Nephron (organoid): ENCODE measurements at regions not wholly inside any gene's neighbourhood (a gene's known extent, or its start where the extent isn't known, plus 50 kb on each side); places are given as distances from the start of the nearest gene placed in this dataset.

Experiments
- H3K27ac Mint-ChIP-seq, 3 experiments: 2 replicates each; pipeline ENCODE4 v1.8.0; 2020; ENCODE audit warnings: mixed read lengths in 3 of 3, mild to moderate bottlenecking in 2 of 3, moderate library complexity in 1 of 3
- H3K27me3 Mint-ChIP-seq: 2 replicates; pipeline ENCODE4 v1.8.0; 2021; ENCODE audit warnings: low read depth, mild to moderate bottlenecking, moderate library complexity, mixed read lengths
- H3K36me3 Mint-ChIP-seq: 2 replicates; pipeline ENCODE4 v1.8.0; 2020; ENCODE audit warnings: low read depth, mixed read lengths
- H3K4me1 Mint-ChIP-seq: 2 replicates; pipeline ENCODE4 v1.8.0; 2020; ENCODE audit warnings: mixed read lengths
- H3K4me3 Mint-ChIP-seq, 3 experiments: 2 replicates each; pipeline ENCODE4 v1.8.0; 2020; ENCODE audit warnings: mild to moderate bottlenecking in 3 of 3, mixed read lengths in 3 of 3, moderate library complexity in 2 of 3
- H3K9me3 Mint-ChIP-seq: 2 replicates; pipeline ENCODE4 v1.8.0; 2020; ENCODE audit warnings: mixed read lengths
- CTCF ChIP-seq, 3 experiments: fragments of 200-600 bp; sonication (generic); IDR thresholded peaks; one replicate each; pipeline ENCODE4 v1.5.0; 2021; ENCODE audit warnings: antibody characterized with exemption in 3 of 3; ENCODE audit not compliant: unreplicated experiment in 3 of 3

GRCh38 chr6:166692723-166693302 lies 65.8 kb upstream of the RPS6KA2 start:
- H3K4me1 Mint-ChIP-seq = peaks cover 13% of the 10 kb centered on the region
- H3K27ac Mint-ChIP-seq = no peak overlapping the region
- TF ChIP-seq CTCF (IDR thresholded peaks at IDR 0.05; ENCODE audit: unreplicated experiment in 3 of 3) = no peak
- peaks cover 27% of the 10 kb centered on the region for H3K27me3 Mint-ChIP-seq
- no peaks in the 10 kb centered on the region for H3K36me3 Mint-ChIP-seq
- H3K4me3 Mint-ChIP-seq = no peak overlapping the region
- H3K9me3 Mint-ChIP-seq = no peaks in the 10 kb centered on the region

- Mint-ChIP-seq H3K4me3 (no peak overlapping the region), H3K36me3 (no peaks in the 10 kb centered on the region), H3K27ac (peak overlapping the region in 1 of 3 experiments; percentile 33), H3K27me3 (peaks cover 34% of the 10 kb centered on the region), H3K4me1 (peaks cover 13% of the 10 kb centered on the region), H3K9me3 (no peaks in the 10 kb centered on the region)
- no peak for TF ChIP-seq CTCF (IDR thresholded peaks at IDR 0.05; ENCODE audit: unreplicated experiment in 3 of 3)
Measured at GRCh38 chr6:166691746-166692145, 64.7 kb upstream of the RPS6KA2 start.

- peaks cover 13% of the 10 kb centered on the region for H3K4me1 Mint-ChIP-seq
- H3K4me3 Mint-ChIP-seq = no peak overlapping the region
- H3K27ac Mint-ChIP-seq = peak overlapping the region in 1 of 3 experiments; percentile 33
- no peaks in the 10 kb centered on the region for H3K36me3 Mint-ChIP-seq
- peaks cover 38% of the 10 kb centered on the region for H3K27me3 Mint-ChIP-seq
- TF ChIP-seq CTCF (IDR thresholded peaks at IDR 0.05; ENCODE audit: unreplicated experiment in 3 of 3) = no peak
- H3K9me3 Mint-ChIP-seq = no peaks in the 10 kb centered on the region
Measured at GRCh38 chr6:166691199-166691598, 64.1 kb upstream of the RPS6KA2 start.

GRCh38 chr6:166689687-166690086 lies 62.6 kb upstream of the RPS6KA2 start:
- no peak for TF ChIP-seq CTCF (IDR thresholded peaks at IDR 0.05; ENCODE audit: unreplicated experiment in 3 of 3)
- H3K4me1 Mint-ChIP-seq = peaks cover 13% of the 10 kb centered on the region
- no peaks in the 10 kb centered on the region for H3K9me3 Mint-ChIP-seq
- H3K27me3 Mint-ChIP-seq = peaks cover 41% of the 10 kb centered on the region
- H3K36me3 Mint-ChIP-seq = no peaks in the 10 kb centered on the region
- H3K4me3 Mint-ChIP-seq = no peak overlapping the region
- H3K27ac Mint-ChIP-seq = no peak overlapping the region

- TF ChIP-seq CTCF (IDR thresholded peaks at IDR 0.05; ENCODE audit: unreplicated experiment in 3 of 3) = no peak
- peaks cover 13% of the 10 kb centered on the region for H3K4me1 Mint-ChIP-seq
- H3K9me3 Mint-ChIP-seq = no peaks in the 10 kb centered on the region
- no peak overlapping the region for H3K27ac Mint-ChIP-seq
- no peaks in the 10 kb centered on the region for H3K36me3 Mint-ChIP-seq
- no peak overlapping the region for H3K4me3 Mint-ChIP-seq
- peaks cover 42% of the 10 kb centered on the region for H3K27me3 Mint-ChIP-seq
Measured at GRCh38 chr6:166688901-166689300, 61.9 kb upstream of the RPS6KA2 start.

- Mint-ChIP-seq H3K9me3 (no peaks in the 10 kb centered on the region), H3K4me1 (peaks cover 13% of the 10 kb centered on the region), H3K27me3 (peaks cover 39% of the 10 kb centered on the region), H3K36me3 (no peaks in the 10 kb centered on the region), H3K4me3 (no peak overlapping the region), H3K27ac (no peak overlapping the region)
- no peak for TF ChIP-seq CTCF (IDR thresholded peaks at IDR 0.05; ENCODE audit: unreplicated experiment in 3 of 3)
Measured at GRCh38 chr6:166687879-166688205, 60.8 kb upstream of the RPS6KA2 start.
